GM18517 (cell line): ENCODE measurements at regions not wholly inside any gene's neighbourhood (a gene's known extent, or its start where the extent isn't known, plus 50 kb on each side); places are given as distances from the start of the nearest gene placed in this dataset.
"Not testable (repeated sequence)": the region's sequence is repeated elsewhere in the genome, so short reads cannot be mapped to it uniquely, and the experiment has no call there.

Experiments
- ATAC-seq: cut with Tn5 transposase; IDR thresholded peaks from one replicate; pipeline ENCODE4 v1.9.1; 2021; ENCODE audit warnings: mild to moderate bottlenecking, moderate library complexity; ENCODE audit not compliant: unreplicated experiment

GRCh38 chr12:114858388-114859146 lies 174.6 kb upstream of the TBX3 start:
- no peak for ATAC-seq

- no peak for ATAC-seq
These were observed 171.7 kb upstream of the TBX3 start for GRCh38 chr12:114855678-114856077.

GRCh38 chr12:114852976-114853529 lies 169.1 kb upstream of the TBX3 start:
- ATAC-seq = no peak

- ATAC-seq = no peak
These were observed 168.0 kb upstream of the TBX3 start for GRCh38 chr12:114851981-114852380.

- no peak for ATAC-seq
These were observed 166.8 kb upstream of the TBX3 start for GRCh38 chr12:114850661-114851275.

- ATAC-seq = no peak
These were observed 164.7 kb upstream of the TBX3 start for GRCh38 chr12:114848666-114849065.

GRCh38 chr12:114847441-114848035 lies 163.6 kb upstream of the TBX3 start:
- ATAC-seq = no peak

GRCh38 chr12:114846771-114847170 lies 162.8 kb upstream of the TBX3 start:
- ATAC-seq = no peak

- ATAC-seq = no peak
These were observed 157.7 kb upstream of the TBX3 start for GRCh38 chr12:114841557-114842251.

GRCh38 chr12:114838480-114838879 lies 154.5 kb upstream of the TBX3 start:
- ATAC-seq = no peak

- no peak for ATAC-seq
These were observed 152.6 kb upstream of the TBX3 start for GRCh38 chr12:114836609-114837008.

GRCh38 chr12:114835031-114835430 lies 151.1 kb upstream of the TBX3 start:
- no peak for ATAC-seq

- ATAC-seq = no peak
These were observed 150.6 kb upstream of the TBX3 start for GRCh38 chr12:114834621-114835020.

GRCh38 chr12:114829833-114830232 lies 145.9 kb upstream of the TBX3 start:
- no peak for ATAC-seq

- ATAC-seq = not testable (repeated sequence)
These were observed 145.3 kb upstream of the TBX3 start for GRCh38 chr12:114829244-114829643.

GRCh38 chr12:114827461-114827860 lies 143.5 kb upstream of the TBX3 start:
- no peak for ATAC-seq

GRCh38 chr12:114826244-114826643 lies 142.3 kb upstream of the TBX3 start:
- no peak for ATAC-seq

GRCh38 chr12:114823724-114824123 lies 139.7 kb upstream of the TBX3 start:
- no peak for ATAC-seq

- no peak for ATAC-seq
These were observed 137.6 kb upstream of the TBX3 start for GRCh38 chr12:114821570-114821969.

- ATAC-seq = no peak
These were observed 136.8 kb upstream of the TBX3 start for GRCh38 chr12:114820796-114821195.
